Kidney glomerular epithelial cell (primary cell): ENCODE measurements at regions not wholly inside any gene's neighbourhood (a gene's known extent, or its start where the extent isn't known, plus 50 kb on each side); places are given as distances from the start of the nearest gene placed in this dataset.

Experiments used
- DNase-seq: peaks from one replicate; lab custom pipeline; 2025; lab: John Stamatoyannopoulos, UW

DNA sequence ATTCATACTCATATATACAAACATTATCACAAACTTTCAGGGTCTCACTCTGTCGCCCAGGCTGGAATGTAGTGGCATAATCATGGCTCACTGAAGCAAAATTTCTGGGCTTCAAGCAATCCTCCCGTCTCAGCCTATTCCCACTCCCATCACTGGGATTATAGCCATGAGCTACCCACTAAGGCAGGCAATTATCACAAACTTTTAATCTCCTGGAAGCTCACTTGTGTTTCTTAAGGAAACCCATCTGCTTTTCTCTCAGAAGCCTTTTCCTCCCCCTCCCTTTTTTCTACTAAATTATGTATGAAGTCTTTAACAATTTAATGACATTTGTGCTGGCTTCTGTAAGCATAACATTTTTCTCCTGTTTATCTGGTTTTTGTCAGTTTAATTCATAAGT lies 170.5 kb downstream of the AREG start:
- DNase-seq: no peak

- no peak for DNase-seq
These were observed 173.2 kb downstream of the AREG start for GRCh38 chr4:74618166-74618565.

- DNase-seq: peak; percentile 63
These were observed 173.7 kb downstream of the AREG start for GRCh38 chr4:74618659-74619058.

DNA sequence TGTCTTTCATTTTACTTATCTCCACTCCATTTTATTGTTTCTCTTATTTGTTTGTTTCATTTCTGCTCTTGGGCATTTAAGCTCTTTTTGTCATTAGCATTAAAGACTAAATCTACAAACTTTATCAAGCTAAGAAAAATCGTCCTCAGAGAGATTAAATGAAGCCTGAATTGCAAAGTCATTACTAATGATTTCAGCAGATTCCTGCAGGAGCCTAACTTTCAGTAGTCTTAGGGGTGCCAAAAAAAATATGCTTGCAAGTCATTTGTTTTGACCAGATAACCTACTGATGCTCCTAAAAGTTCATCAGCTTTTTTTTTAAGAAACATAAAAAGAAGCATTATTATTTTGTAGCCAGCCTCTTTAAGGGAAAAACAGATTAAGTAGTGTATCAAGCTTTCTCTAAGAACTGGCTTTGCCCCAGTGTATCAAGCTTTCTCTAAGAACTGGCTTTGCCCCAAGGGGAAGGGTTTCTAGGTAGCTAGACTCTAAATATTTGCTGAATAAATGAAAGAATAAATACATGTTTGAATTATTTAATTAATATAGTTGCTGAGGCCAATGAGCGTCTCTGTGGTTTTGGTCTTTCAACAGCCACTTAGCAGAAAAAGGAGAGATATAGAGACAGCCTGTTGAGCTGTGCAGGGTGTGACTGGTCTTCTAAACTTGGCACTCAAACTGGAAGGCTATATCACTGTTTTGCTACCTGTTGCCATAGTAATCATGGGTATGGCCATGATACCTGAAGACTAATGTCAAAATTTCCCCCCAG lies 174.2 kb downstream of the BTC start:
- peak; percentile 9 for DNase-seq

GRCh38 chr4:74621616-74622015 lies 172.7 kb downstream of the BTC start:
- DNase-seq: no peak

DNA sequence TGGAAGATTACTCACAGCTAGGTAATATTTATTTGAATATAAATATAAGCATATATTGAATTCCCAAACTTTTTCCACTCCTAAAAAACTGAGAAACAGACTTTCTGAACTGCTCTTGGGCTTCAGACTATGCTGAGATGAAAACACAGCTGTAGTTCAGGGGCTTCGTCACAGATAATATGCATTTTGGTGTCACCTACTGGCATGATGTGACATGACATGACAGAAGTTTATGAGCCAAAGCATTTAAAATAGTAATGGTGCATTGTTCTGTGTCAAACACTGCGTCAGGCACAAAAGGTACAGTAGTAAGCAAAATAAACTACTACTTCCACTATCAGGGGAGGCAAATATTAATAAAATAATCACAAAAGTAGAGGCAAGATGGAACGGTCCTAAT lies 171.3 kb downstream of the BTC start:
- DNase-seq: peak; percentile 39

- DNase-seq: peak; percentile 91
These were observed 169.8 kb downstream of the BTC start for GRCh38 chr4:74624351-74625151.

- DNase-seq: no peak
These were observed 168.3 kb downstream of the BTC start for GRCh38 chr4:74625981-74626380.

DNA sequence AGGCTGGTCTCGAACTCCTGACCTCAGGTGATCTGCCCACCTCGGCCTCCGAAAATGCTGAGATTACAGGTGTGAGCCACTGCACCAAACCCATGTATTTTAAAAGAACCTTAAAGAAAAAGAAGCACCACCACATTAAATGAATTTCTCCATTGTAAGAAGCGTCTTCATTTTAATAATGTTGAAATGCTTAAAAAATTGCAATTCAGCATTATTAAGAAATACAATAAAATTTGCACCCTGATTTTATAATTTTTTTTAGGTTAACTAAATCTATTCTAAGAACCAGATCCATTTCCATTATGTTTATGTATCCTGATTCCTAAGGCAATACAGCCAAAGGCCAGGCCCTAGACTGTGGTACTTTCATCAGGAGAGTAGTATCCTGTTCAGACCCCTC lies 167.2 kb downstream of the BTC start:
- no peak for DNase-seq

GRCh38 chr4:74627504-74627903 lies 166.8 kb downstream of the BTC start:
- no peak for DNase-seq

DNA sequence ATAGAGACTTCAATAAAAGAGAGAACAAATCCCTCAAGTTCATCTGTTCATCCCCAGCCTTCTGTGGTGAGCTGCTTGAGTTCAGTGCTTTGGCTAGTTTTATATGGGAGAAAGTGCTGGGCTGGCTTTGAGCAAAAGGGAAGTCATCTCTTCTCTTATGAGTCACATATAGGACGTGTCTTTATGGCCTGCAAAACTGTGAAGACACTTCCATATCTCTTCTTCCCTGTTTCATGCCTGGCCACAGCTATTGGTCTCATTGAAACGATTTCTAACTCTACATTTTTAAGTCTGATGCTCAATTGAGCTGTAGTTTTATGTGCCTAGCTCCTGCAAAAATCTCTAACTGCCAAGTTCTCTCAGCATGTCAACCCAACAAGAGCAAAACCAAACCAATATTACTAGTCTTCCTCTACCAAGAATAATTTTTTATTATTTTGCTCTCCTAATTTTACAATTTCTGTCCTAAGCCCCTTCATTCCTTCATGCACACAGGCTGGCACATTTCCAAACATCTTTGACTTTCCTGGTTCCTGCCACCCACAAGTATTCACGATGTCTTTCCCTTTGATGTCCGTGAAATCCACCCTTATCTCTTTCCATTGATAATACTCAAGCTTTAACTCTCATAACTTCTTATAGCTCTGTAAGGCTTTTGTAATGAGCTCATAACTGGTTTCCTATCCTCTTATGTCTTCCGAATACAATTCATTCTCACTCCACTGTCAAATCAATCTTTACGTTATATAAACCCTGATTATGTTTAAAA lies 165.3 kb downstream of the BTC start:
- no peak for DNase-seq

- no peak for DNase-seq
These were observed 163.8 kb downstream of the BTC start for GRCh38 chr4:74630551-74630950.

GRCh38 chr4:74631338-74631737 lies 163.0 kb downstream of the BTC start:
- DNase-seq: no peak

DNA sequence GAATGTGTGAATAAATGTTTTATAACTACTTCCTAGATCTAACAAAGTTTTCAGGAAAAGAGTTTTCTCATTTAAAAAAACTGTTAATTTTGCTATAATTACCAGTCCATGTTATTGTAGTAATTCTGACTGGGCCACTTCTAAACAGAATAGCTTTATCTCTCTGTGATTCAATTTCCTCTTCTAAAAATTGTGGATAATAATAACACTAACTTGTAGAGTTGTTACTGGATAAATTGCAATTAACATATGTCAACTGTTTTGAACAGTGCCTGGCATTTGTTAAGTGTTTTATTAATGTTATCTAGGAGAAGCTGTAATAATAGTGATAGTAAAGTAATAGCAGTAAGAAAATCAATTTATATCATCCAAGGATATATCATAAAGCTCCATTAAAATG lies 162.3 kb downstream of the BTC start:
- no peak for DNase-seq

DNA sequence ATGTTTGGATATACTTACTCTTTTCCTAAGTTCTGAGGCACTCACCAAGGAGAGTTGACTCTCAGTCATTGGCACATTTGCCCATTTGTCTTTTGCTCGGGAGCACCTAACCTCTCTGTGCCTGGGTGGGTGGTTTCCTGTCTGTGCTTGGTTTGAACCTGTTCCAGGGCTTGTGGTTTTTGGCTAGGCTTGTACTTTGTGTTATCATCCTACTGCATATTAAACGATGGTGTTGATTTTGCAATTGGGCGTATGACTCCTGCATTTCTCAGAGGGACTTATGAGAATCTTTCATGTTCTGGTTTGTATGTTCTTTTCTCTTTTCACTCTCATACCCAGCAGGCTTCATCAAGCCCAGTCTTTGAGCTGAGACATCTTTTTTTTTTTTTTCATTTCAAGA lies 161.7 kb downstream of the BTC start:
- DNase-seq: peak; percentile 92

- no peak for DNase-seq
These were observed 159.2 kb downstream of the BTC start for GRCh38 chr4:74635074-74635473.

- no peak for DNase-seq
These were observed 158.7 kb downstream of the BTC start for GRCh38 chr4:74635490-74636123.

DNA sequence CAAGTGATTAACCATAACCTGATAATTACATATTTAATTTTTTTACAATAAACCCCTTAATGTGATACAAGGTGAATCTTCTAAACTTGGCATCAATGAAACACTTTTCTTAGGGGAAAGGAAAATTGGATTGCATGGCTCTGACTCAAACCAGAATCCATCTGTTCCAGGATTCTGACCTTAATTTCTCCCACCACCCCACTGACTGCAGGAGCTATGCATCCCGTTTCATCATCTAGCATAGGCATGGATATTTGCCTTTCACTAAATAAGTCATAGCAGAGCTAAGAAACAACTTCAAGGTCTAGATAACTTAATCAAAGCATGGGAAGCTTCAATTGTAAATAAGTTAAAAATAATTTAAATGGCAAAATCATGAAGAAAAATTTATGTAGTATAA lies 156.3 kb downstream of the BTC start:
- no peak for DNase-seq

DNA sequence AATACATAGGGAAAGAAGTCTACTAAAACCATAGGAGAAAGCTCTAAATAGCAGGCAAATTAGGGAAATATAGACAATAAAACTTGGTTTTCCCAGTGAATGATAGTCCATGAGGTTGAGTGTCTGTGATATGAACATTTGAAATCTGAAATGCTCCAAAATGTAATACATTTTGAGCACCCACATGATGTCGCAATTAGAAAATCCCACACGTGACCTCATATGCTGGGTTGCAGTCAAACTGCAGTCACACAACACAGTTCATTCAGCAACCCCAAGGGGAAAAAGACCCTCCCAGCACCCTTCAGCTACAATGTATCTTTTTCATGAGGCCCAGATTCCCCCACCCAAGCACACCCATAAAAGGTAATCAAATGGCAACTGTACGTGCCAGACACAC lies 155.6 kb downstream of the BTC start:
- DNase-seq: no peak

- DNase-seq: peak; percentile 66
These were observed 154.0 kb downstream of the BTC start for GRCh38 chr4:74640111-74640903.

DNA sequence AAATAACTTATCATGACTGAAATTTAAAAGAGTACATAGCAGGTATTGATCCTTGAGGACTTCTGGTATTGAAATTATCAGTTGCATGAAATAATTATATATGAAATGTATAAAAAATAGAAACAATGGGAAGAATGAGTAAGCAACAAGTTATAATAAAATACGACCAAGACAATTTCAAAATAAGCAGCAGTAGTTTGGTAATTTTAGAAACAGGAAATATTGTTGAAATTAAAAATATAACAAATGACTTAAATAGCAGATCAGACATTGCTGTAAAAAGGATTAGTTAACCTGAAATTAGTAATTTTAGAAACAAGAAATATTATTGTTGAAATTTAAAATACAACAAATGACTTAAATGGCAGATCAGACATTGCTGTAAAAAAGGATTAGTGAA lies 152.3 kb downstream of the BTC start:
- no peak for DNase-seq
